Lung (tissue), 11 donors: ENCODE measurements at regions not wholly inside any gene's neighbourhood (a gene's known extent, or its start where the extent isn't known, plus 50 kb on each side); places are given as distances from the start of the nearest gene placed in this dataset.

ENCODE experiments used
- ATAC-seq: fragments of 200-7000 bp; cut with Tn5 transposase; one replicate; pipeline ENCODE4 v1.9.1; 2020; ENCODE audit warnings: moderate number of reproducible peaks; ENCODE audit not compliant: insufficient read depth, low FRiP score
- DNase-seq, 3 donors: peaks; one replicate each; pipeline ENCODE4 v3.0.0-alpha.2; 2013 to 2017
- H3K27ac ChIP-seq, 2 donors: one replicate each; pipeline ENCODE4 v1.5.1; 2013; ENCODE audit warnings: mild to moderate bottlenecking in 2 of 2, moderate library complexity in 2 of 2, control low read depth in 1 of 2, inconsistent platforms in 1 of 2, low read depth in 1 of 2, low read length in 1 of 2
- H3K27me3 ChIP-seq, 3 donors: one replicate each; pipeline ENCODE4 v1.5.1; 2013; ENCODE audit warnings: low read length in 2 of 3; ENCODE audit not compliant: control insufficient read depth in 3 of 3, insufficient read depth in 3 of 3
- H3K36me3 ChIP-seq, 4 donors: one replicate each; pipeline ENCODE4 v1.5.1; 2013; ENCODE audit warnings: low read length in 4 of 4, mild to moderate bottlenecking in 1 of 4, moderate library complexity in 1 of 4; ENCODE audit not compliant: control insufficient read depth in 4 of 4, insufficient read depth in 4 of 4
- H3K4me1 ChIP-seq, 5 donors: one replicate each; pipeline ENCODE4 v1.5.1; 2013; ENCODE audit warnings: low read length in 5 of 5, mild to moderate bottlenecking in 2 of 5, moderate library complexity in 1 of 5; ENCODE audit not compliant: control insufficient read depth in 5 of 5, insufficient read depth in 5 of 5
- H3K4me3 ChIP-seq: one replicate; pipeline ENCODE4 v1.5.1; 2013; ENCODE audit warnings: mild to moderate bottlenecking, control low read depth, moderate library complexity
- H3K9ac ChIP-seq, 2 donors: one replicate each; pipeline ENCODE4 v1.5.1; 2013; ENCODE audit warnings: low read length in 2 of 2, control low read depth in 1 of 2; ENCODE audit not compliant: insufficient read depth in 1 of 2
- H3K9me3 ChIP-seq, 4 donors: one replicate each; pipeline ENCODE4 v1.5.1; 2013; ENCODE audit warnings: low read length in 3 of 4, mild to moderate bottlenecking in 1 of 4, moderate library complexity in 1 of 4; ENCODE audit not compliant: control insufficient read depth in 4 of 4, insufficient read depth in 3 of 4
- CTCF ChIP-seq: IDR thresholded peaks from 2 replicates; pipeline ENCODE4 v1.5.1; 2012; ENCODE audit warnings: mild to moderate bottlenecking; ENCODE audit errors: control extremely low read depth, extremely low read depth
- WGBS, 2 donors: extraction: QIAGEN DNeasy Blood & Tissue Kit; methylation state at CpG; one replicate each; pipeline ENCODE4 v1.1.7; 2013; 5-methylcytosine and 5-hydroxymethylcytosine counted together
- donor health status: control.
- donor health status: control.
- donor health status: Bipolar disorder and iron deficiency.
- donor health status: healthy.
- donor health status: DM: yes; HTN: yes; CAD: no.

DNA sequence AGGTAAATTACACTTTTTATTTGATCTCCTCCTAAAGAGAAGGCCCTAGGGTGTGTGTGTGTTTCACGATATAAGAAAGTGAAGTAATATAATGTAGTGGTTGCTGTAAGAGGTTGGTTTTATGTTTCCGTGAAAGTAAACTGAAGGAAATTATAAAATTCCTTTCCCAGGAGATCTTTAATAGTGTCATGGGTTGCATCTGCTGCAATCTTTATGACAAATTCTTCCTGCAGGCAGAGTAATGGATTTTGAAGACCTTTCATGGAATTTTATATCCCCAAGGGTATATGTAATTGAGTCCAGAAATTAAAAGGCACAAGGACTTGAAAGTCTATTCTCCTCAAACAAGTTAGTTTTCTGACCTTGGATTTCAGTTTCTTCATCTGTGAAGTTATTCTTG lies 538.6 kb downstream of the ANKRD50 start:
- TF ChIP-seq CTCF = no peak
- Histone ChIP-seq H3K4me3 (no peak overlapping the region), H3K36me3 (no peaks in the 10 kb centered on the region), H3K4me1 (no peaks in the 10 kb centered on the region), H3K9ac (no peak overlapping the region), H3K9me3 (peaks cover 0 to 9% (median under 1%) of the 10 kb centered on the region in 4 donors), H3K27me3 (no peaks in the 10 kb centered on the region), H3K27ac (no peak overlapping the region)
- ATAC-seq (no peak), DNase-seq (no peak)
- 75 to 81% methylated on average over 2 of the region's 2 CpGs for WGBS, 2 donors

GRCh38 chr4:124177647-124178425 lies 534.7 kb downstream of the ANKRD50 start:
- H3K4me1 ChIP-seq = no peaks in the 10 kb centered on the region
- no peak overlapping the region for H3K4me3 ChIP-seq
- DNase-seq = no peak
- ATAC-seq = no peak
- H3K27ac ChIP-seq = no peak overlapping the region
- no peaks in the 10 kb centered on the region for H3K36me3 ChIP-seq
- TF ChIP-seq CTCF = no peak
- H3K9ac ChIP-seq = no peak overlapping the region
- no peaks in the 10 kb centered on the region for H3K27me3 ChIP-seq
- WGBS, 2 donors = 79 to 87% methylated on average over 4 of the region's 4 CpGs
- peaks cover 0 to 3% (median 0%) of the 10 kb centered on the region in 4 donors for H3K9me3 ChIP-seq

DNA sequence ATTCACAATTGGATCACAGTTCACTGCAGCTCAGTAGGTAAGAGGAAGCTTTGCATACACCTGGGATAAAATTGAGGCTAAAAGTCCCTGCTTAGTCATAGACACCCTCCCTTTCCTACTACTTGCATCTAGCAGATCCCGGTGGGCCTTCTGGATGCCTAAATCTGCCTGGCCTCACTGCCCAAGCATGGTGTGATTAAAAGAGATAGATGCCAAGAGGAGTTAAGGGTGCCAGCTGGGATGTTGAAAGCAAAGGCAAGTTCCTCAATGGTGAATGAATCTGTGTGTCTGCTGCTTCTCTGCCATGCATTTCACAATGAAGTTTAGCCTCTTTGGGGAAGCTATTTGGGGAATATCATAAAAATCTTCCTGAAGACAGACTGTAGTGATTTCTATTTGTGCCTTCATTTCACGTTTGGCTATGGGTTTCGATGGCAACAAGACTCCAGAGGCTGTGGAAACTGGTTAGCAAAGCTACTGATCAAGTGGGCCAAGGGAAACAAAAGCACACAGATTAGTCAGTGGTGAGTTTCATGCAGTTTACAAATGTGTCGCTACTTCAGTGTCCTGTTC lies 534.0 kb downstream of the ANKRD50 start:
- no peak for ATAC-seq
- Histone ChIP-seq H3K36me3 (no peaks in the 10 kb centered on the region), H3K4me3 (no peak overlapping the region), H3K27ac (no peak overlapping the region), H3K9me3 (no peaks in the 10 kb centered on the region), H3K4me1 (no peaks in the 10 kb centered on the region), H3K9ac (no peak overlapping the region), H3K27me3 (no peaks in the 10 kb centered on the region)
- no peak for TF ChIP-seq CTCF
- 86 to 95% methylated on average over 4 of the region's 4 CpGs for WGBS, 2 donors
- DNase-seq = no peak
